ENCODE measurements at regions not wholly inside any gene's neighbourhood (a gene's known extent, or its start where the extent isn't known, plus 50 kb on each side); places are given as distances from the start of the nearest gene placed in this dataset.

DNA sequence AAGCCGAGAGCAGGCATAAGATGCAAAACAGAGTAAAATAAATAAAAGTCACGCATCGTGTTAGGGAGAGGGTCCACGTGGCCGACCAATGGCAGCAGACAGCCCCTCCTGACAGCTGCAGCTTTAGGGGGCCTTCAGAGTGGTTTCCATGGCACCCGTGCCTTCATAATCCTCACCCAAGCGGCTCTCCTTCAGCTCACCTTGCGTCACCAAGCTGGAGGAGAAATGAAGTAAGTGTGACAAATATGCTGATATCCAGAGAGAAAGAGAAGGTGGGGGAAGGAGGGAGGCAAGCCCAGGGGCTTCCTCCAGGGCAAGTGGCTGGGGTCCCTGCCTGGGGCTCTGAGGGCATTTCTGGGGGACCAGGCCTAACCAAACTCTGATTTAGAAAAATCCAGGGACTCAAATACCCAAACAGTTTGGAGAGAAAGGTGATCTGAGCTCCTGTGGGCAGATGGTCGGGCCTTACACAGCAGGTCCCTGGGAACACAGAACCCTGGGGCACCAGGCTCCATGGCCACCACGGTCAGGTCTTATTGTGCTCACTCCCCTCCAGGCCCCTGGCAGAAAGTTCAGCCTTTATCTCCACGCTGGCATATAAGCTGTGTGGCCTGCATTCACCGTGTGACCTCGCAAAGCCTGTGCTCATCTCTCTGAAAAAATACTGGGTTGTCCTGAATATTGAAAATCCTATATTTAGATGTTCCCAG is 80.7 kb upstream of the TNRC6C start:
- ChIA-PET POLR2A (interaction anchor here (0.6 to 3.4 kb wide), 3 partner anchors 9 to 250 kb away, joined by 3 to 17 read pairs (median 3); no protein-coding TSS in a partner anchor), CTCF (ENCODE audit: low intra/inter-chr PET ratio) (no interaction called here)
- peaks cover 0 to 19% of the 10 kb centered on the region in 2 experiments; a peak in 3 of 5 replicates for H3K27me3 ChIP-seq (ENCODE audit: control insufficient read depth in 2 of 2, insufficient read depth in 2 of 2, low read length in 2 of 2)
- H3K4me1 ChIP-seq (replicated peaks in 1 of 2; ENCODE audit: control insufficient read depth in 2 of 2, insufficient read depth in 2 of 2, low read length in 2 of 2) = peaks cover 21 to 45% of the 10 kb centered on the region in 2 experiments
- peaks cover 4% of the 10 kb centered on the region for H3K9me1 ChIP-seq (ENCODE audit: control insufficient read depth, insufficient read depth, low read length)
- no peaks in the 10 kb centered on the region for H3K36me3 ChIP-seq (ENCODE audit: control insufficient read depth, insufficient read depth, low read length)
- H3K27ac ChIP-seq (ENCODE audit: extremely low read depth, low read depth, low read length) = no peak overlapping the region
- H3K4me2 ChIP-seq (ENCODE audit: insufficient read depth, low read length) = no peak overlapping the region
- DNase-seq (ENCODE audit: extremely low read depth in 1 of 4, low spot score in 3 of 4) = no peak
- H2AFZ ChIP-seq (ENCODE audit: low read depth, low read length) = no peak overlapping the region
- no TSS peak for BruUV-seq (replicated peaks)
- H3K79me2 ChIP-seq (ENCODE audit: control insufficient read depth, insufficient read depth, low read length) = no peaks in the 10 kb centered on the region
- intact Hi-C loops (cut with micrococcal nuclease) = no loop called here
- no peaks in the 10 kb centered on the region for H4K20me1 ChIP-seq (replicated peaks; ENCODE audit: control insufficient read depth, insufficient read depth, low read length)
- no peaks in the 10 kb centered on the region for H3K9me3 ChIP-seq (replicated peaks; ENCODE audit: control insufficient read depth, insufficient read depth, low read depth, low read length)
- in situ Hi-C loops (cut with MboI) = no loop called here
- no peak for FAIRE-seq
- 33% methylated on average over 13 of the region's 13 CpGs for WGBS (ENCODE audit: insufficient coverage, low coverage, missing lambda C conversion rate)
- H3K4me3 ChIP-seq = no peak overlapping the region
- no peak for ATAC-seq
- H3K9ac ChIP-seq (ENCODE audit: insufficient read depth in 1 of 2, low read depth in 2 of 2, low read length in 2 of 2) = no peak overlapping the region
- no peak for TF ChIP-seq ZNF436 (CRISPR knock-in tag; IDR thresholded peaks at IDR 0.05)
- TF ChIP-seq TSHZ1 (CRISPR knock-in tag; IDR thresholded peaks at IDR 0.05) = no peak
- no peak for TF ChIP-seq PML (IDR thresholded peaks at IDR 0.05; ENCODE audit: low read length)
- no peak for TF ChIP-seq BCL6 (CRISPR knock-in tag; IDR thresholded peaks at IDR 0.05)
- no peak for TF ChIP-seq ATF6 (CRISPR knock-in tag; IDR thresholded peaks at IDR 0.05)
- TF ChIP-seq ZNF24 (IDR thresholded peaks at IDR 0.05) = no peak
- no peak for TF ChIP-seq CREBBP (IDR thresholded peaks at IDR 0.05; ENCODE audit: low read depth, low read length)
- TF ChIP-seq E2F8 (IDR thresholded peaks at IDR 0.05; ENCODE audit: low read depth, partially characterized antibody) = no peak
- no peak for TF ChIP-seq PHTF2 (CRISPR knock-in tag; IDR thresholded peaks at IDR 0.05)
- TF ChIP-seq KLF16 (IDR thresholded peaks at IDR 0.05) = no peak
- TF ChIP-seq, protein P1, sequence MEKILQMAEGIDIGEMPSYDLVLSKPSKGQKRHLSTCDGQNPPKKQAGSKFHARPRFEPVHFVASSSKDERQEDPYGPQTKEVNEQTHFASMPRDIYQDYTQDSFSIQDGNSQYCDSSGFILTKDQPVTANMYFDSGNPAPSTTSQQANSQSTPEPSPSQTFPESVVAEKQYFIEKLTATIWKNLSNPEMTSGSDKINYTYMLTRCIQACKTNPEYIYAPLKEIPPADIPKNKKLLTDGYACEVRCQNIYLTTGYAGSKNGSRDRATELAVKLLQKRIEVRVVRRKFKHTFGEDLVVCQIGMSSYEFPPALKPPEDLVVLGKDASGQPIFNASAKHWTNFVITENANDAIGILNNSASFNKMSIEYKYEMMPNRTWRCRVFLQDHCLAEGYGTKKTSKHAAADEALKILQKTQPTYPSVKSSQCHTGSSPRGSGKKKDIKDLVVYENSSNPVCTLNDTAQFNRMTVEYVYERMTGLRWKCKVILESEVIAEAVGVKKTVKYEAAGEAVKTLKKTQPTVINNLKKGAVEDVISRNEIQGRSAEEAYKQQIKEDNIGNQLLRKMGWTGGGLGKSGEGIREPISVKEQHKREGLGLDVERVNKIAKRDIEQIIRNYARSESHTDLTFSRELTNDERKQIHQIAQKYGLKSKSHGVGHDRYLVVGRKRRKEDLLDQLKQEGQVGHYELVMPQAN (IDR thresholded peaks at IDR 0.05; ENCODE audit: borderline replicate concordance) = no peak
- no peak for TF ChIP-seq SIRT6 (IDR thresholded peaks at IDR 0.05; ENCODE audit: low read depth, low read length)
- no peak for TF ChIP-seq ZNF347 (CRISPR knock-in tag; IDR thresholded peaks at IDR 0.05; ENCODE audit: low read depth)
